ENCODE measurements at regions not wholly inside any gene's neighbourhood (a gene's known extent, or its start where the extent isn't known, plus 50 kb on each side); places are given as distances from the start of the nearest gene placed in this dataset.

DNA sequence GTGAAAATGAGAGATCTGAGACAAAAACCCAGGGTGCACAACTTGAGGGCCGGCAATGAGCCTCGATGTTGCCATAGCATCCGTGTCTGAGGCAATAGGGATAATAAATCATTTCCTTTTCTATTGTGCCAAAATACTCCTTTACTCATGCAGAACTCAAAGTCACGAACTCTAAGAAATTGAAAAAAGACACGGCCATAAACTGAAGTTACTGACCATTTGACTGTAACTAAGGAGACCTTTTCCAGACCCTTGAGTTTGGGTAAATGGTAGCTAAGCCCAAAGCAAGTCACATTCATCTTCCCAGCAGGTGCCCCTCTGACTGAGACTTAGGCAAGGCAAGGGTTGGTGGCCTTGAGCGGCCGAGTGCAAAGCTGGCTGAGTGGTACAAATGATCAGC is 141.2 kb upstream of the SLCO3A1 start:
- H3K36me3 ChIP-seq = no peaks in the 10 kb centered on the region
- TF ChIP-seq POLR2A (IDR thresholded peaks at IDR 0.05) = no peak
- TF ChIP-seq, protein P1, sequence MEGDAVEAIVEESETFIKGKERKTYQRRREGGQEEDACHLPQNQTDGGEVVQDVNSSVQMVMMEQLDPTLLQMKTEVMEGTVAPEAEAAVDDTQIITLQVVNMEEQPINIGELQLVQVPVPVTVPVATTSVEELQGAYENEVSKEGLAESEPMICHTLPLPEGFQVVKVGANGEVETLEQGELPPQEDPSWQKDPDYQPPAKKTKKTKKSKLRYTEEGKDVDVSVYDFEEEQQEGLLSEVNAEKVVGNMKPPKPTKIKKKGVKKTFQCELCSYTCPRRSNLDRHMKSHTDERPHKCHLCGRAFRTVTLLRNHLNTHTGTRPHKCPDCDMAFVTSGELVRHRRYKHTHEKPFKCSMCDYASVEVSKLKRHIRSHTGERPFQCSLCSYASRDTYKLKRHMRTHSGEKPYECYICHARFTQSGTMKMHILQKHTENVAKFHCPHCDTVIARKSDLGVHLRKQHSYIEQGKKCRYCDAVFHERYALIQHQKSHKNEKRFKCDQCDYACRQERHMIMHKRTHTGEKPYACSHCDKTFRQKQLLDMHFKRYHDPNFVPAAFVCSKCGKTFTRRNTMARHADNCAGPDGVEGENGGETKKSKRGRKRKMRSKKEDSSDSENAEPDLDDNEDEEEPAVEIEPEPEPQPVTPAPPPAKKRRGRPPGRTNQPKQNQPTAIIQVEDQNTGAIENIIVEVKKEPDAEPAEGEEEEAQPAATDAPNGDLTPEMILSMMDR (IDR thresholded peaks at IDR 0.05 in 4 of 5, conservative IDR thresholded peaks at IDR 0.05 in 1 of 5) = no peak
- DNase-seq (no peak), ATAC-seq (no peak)
- H3K4me3 ChIP-seq = no peak overlapping the region
- H3K27me3 ChIP-seq = no peaks in the 10 kb centered on the region
- no peaks in the 10 kb centered on the region for H3K9me3 ChIP-seq
- in situ Hi-C loops (cut with MboI; ENCODE audit: low sequenced_read_pairs in 4 of 4) = loop anchor here in 1 of 4 donors (10.0 to 25.0 kb wide), 2 partner anchors 63 to 225 kb away; no protein-coding TSS in a partner anchor
- H3K27ac ChIP-seq = no peak overlapping the region
- intact Hi-C loops (cut with DNase I; ENCODE audit: low total_unique reads) = loop anchor here (1.0 kb wide), 1 partner anchor 9 kb away; no protein-coding TSS in a partner anchor
- H3K4me1 ChIP-seq = no peaks in the 10 kb centered on the region

DNA sequence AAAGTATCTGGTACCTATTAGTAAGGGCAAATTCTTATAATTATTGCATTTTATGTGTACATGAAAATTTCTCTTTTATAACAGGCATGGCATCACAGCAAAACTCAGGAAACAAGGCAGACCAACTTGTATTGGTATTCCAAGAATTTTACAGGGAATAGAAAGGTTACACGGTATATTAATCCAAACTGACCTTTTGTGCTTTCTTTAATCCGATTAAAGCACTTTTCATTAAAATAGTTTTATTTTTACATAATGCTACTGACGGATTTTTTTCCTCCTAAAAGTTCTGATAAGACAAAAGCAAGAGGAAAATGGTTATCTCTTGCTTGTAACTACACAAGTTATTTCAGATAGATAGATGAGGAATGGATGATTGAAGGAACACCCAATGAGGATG is 137.0 kb upstream of the SLCO3A1 start:
- intact Hi-C loops (cut with DNase I; ENCODE audit: low total_unique reads) (no loop called here), in situ Hi-C loops (cut with MboI; ENCODE audit: low sequenced_read_pairs in 4 of 4) (loop anchor here in 1 of 4 donors (10.0 to 25.0 kb wide), 2 partner anchors 58 to 221 kb away; no protein-coding TSS in a partner anchor)
- ATAC-seq (no peak), DNase-seq (no peak)
- Histone ChIP-seq H3K4me1 (no peaks in the 10 kb centered on the region), H3K27me3 (no peaks in the 10 kb centered on the region), H3K4me3 (no peak overlapping the region), H3K27ac (no peak overlapping the region), H3K36me3 (no peaks in the 10 kb centered on the region), H3K9me3 (no peaks in the 10 kb centered on the region)
- TF ChIP-seq POLR2A (IDR thresholded peaks at IDR 0.05) = no peak

DNA sequence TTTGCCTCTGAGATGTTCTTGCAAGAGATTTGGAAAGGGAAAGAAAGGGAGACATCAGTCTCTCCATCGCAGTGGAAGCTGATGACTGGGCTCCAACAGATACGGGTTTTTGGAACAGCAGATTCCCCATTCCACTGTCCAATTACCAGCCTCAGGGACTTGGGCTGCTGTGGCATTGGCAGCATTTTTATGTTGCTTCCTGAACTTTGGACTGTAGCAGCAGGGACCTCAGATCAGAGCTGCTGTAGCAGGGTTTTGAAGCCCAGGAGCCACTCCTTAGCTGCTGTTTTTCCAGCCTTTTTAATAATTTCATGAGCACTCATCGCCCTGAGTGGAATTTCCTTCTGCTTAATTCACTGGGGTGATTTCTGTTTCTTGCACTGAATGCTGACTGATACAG is 135.7 kb upstream of the SLCO3A1 start:
- intact Hi-C loops (cut with DNase I; ENCODE audit: low total_unique reads) = no loop called here
- no peak for ATAC-seq
- Histone ChIP-seq H3K4me1 (no peaks in the 10 kb centered on the region), H3K27ac (no peak overlapping the region), H3K36me3 (no peaks in the 10 kb centered on the region), H3K27me3 (no peaks in the 10 kb centered on the region), H3K9me3 (no peaks in the 10 kb centered on the region), H3K4me3 (no peak overlapping the region)
- in situ Hi-C loops (cut with MboI; ENCODE audit: low sequenced_read_pairs in 4 of 4) = loop anchor here in 1 of 4 donors (10.0 to 25.0 kb wide), 2 partner anchors 57 to 219 kb away; no protein-coding TSS in a partner anchor
- DNase-seq = no peak
- no peak for TF ChIP-seq POLR2A (IDR thresholded peaks at IDR 0.05)
- TF ChIP-seq, protein P1 (IDR thresholded peaks at IDR 0.05 in 4 of 5, conservative IDR thresholded peaks at IDR 0.05 in 1 of 5) = no peak

DNA sequence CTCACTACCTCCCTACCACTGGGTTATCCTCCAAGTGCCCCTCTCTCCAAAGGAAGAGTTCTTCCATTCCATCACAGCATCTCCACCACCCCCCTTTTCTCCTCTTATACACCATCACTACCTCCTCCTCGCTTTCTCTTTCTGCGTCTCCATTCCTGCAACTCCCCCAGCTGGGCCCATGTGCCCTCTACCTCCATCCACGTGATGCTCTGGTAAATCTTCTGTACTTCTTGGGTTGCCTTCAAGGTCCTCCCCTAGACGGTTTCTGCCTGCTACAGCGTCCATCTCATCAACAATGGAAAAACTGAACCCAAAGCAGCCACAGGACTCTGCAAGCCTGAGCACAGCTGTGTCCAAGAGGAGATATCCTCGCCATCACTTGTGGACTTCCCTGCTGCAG is 129.5 kb upstream of the SLCO3A1 start:
- DNase-seq (no peak), ATAC-seq (no peak)
- no peak overlapping the region for H3K4me3 ChIP-seq
- intact Hi-C loops (cut with DNase I; ENCODE audit: low total_unique reads) (no loop called here), in situ Hi-C loops (cut with MboI; ENCODE audit: low sequenced_read_pairs in 4 of 4) (loop anchor here in 1 of 4 donors (25.0 kb wide), 1 partner anchor 213 kb away; no protein-coding TSS in a partner anchor)
- H3K4me1 ChIP-seq = no peaks in the 10 kb centered on the region
- no peaks in the 10 kb centered on the region for H3K36me3 ChIP-seq
- no peaks in the 10 kb centered on the region for H3K27me3 ChIP-seq
- H3K9me3 ChIP-seq = no peaks in the 10 kb centered on the region
- TF ChIP-seq POLR2A (IDR thresholded peaks at IDR 0.05) = no peak
- TF ChIP-seq, protein P1 (IDR thresholded peaks at IDR 0.05 in 4 of 5, conservative IDR thresholded peaks at IDR 0.05 in 1 of 5) = no peak
- H3K27ac ChIP-seq = no peak overlapping the region

DNA sequence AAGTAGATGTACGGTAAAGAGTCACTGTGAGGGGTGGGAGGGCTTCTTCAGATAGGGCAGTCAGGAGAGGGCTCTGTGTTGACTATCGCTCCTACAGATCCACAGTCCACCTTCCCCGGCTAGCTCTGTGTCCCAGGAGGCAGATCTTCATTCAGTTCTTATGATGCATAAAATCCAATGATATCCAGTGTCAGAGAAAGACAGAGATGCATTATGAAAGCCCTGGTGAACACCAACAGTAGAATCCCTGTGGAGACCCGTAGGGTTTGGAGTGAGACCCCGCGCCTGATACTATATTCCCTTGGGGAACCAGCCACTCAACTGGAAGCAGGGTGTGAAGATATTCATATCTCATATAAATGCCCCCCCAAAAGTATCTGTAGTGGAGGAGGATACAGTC is 119.8 kb upstream of the SLCO3A1 start:
- H3K27me3 ChIP-seq = peaks cover 0 to 2% (median 0%) of the 10 kb centered on the region in 3 donors
- H3K9me3 ChIP-seq = no peaks in the 10 kb centered on the region
- H3K4me3 ChIP-seq = no peak overlapping the region
- intact Hi-C loops (cut with DNase I; ENCODE audit: low total_unique reads) (no loop called here), in situ Hi-C loops (cut with MboI; ENCODE audit: low sequenced_read_pairs in 4 of 4) (no loop called here)
- TF ChIP-seq, protein P1 (IDR thresholded peaks at IDR 0.05 in 4 of 5, conservative IDR thresholded peaks at IDR 0.05 in 1 of 5) = no peak
- TF ChIP-seq POLR2A (IDR thresholded peaks at IDR 0.05) = no peak
- H3K27ac ChIP-seq = no peak overlapping the region
- no peaks in the 10 kb centered on the region for H3K36me3 ChIP-seq
- no peak for DNase-seq
- no peak for ATAC-seq
- no peaks in the 10 kb centered on the region for H3K4me1 ChIP-seq

Data from gastrocnemius medialis (tissue), 4 donors.